NB4 (cell line): ENCODE measurements at regions not wholly inside any gene's neighbourhood (a gene's known extent, or its start where the extent isn't known, plus 50 kb on each side); places are given as distances from the start of the nearest gene placed in this dataset.

Experiments used
- DNase-seq: peaks from one replicate; pipeline ENCODE4 v3.0.0; 2010; ENCODE audit warnings: low read depth
- H3K4me3 ChIP-seq: one replicate; pipeline ENCODE4 v1.5.1; 2011; ENCODE audit warnings: mild to moderate bottlenecking, low read depth, low read length, moderate library complexity
- CTCF ChIP-seq: IDR thresholded peaks from one replicate; pipeline ENCODE4 v1.5.1; 2012; ENCODE audit warnings: low read depth, low read length
- MYC ChIP-seq: IDR thresholded peaks from 2 replicates; pipeline ENCODE4 v1.6.1; 2011; ENCODE audit warnings: low read depth, low read length
- POLR2A ChIP-seq: IDR thresholded peaks from 2 replicates; pipeline ENCODE4 v1.6.1; 2011; ENCODE audit warnings: mild to moderate bottlenecking; ENCODE audit not compliant: insufficient read length; ENCODE audit errors: extremely low read depth
- TF ChIP-seq, protein P1 (sequence below): IDR thresholded peaks from 2 replicates; pipeline ENCODE4 v1.6.1; 2011; ENCODE audit warnings: low read depth, low read length

- TF ChIP-seq MYC (no peak), CTCF (no peak), POLR2A (no peak)
- TF ChIP-seq, protein P1, sequence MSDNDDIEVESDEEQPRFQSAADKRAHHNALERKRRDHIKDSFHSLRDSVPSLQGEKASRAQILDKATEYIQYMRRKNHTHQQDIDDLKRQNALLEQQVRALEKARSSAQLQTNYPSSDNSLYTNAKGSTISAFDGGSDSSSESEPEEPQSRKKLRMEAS: no peak
- H3K4me3 ChIP-seq: no peak overlapping the region
- no peak for DNase-seq
These were observed 88.1 kb upstream of the SEC11C start for GRCh38 chr18:59051470-59052165.

DNA sequence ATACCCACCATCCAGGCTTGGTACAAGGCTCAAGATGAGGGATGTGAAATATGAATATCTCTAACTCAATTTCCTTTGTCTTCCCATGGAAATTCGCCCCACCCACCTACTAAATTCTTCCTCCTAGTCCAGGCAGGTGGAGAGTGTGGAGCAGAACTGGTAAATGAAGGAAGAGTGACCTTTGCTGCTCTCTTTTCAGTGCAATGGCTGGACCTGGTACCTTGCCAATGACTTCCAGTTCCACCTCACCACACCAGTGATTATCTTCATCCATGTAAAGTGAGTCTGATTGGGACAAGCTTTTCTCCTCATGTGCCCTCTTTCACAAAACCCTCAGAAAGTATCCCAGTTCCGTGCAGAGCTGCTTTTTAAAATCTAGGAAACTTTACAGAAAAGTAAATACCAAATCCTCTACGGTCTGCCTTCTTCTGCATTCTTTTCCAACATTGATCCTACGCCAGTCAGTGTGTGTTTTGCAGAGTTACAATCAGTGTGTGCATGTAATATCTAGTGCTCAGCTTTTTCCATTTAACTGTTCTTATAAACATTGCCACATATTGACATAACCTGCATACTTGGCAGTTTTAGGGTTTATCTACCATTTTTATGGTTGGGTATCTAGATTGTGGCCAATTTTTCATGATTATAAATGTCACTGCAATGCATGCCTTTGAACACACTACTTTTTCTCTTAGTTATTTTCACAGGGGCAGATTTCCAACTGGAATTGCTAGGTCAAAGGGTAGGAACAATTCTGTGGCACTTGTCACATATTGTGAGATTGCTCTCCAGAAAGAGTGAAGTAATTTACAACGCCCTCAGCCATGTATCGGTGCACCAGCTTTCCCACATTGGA, 86.5 kb upstream of the SEC11C start:
- no peak for DNase-seq
- no peak overlapping the region for H3K4me3 ChIP-seq
- TF ChIP-seq, protein P1: no peak
- TF ChIP-seq POLR2A (no peak), MYC (no peak), CTCF (no peak)

DNA sequence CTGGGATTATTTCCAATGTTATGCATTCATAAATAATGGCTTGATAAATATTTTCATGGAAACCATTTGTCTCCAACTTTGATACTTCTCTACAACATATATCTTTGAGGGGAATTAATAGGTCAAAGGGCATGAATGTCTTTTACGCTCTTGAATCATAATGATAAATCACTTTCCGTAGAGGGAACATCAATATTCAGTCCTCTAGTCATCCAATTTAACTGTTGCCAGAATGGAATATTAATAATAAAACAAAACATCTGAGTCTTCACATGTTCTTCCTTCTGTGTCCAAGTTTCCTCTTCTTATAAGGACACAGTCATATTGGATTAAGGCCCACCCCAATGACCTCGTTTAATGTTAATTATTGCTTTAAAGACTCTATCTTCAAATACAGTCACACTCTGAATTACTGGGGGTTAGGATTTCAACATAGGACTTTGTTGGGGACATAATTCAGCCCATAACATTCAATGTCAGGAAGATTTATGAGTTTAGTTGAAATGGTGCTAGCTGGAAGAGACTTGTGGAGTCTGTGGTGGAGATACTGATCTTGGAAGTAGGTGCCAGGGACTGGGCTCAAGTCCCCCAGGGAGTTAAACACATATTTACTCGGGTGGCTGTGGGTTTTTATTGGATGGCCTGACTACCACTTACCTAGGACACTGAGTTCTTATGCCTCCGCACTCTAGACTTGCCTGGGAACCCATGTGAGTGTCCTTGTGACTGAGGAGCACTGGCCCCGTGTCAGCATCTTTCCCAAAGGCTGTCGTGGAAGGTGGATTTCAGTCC, 85.0 kb upstream of the SEC11C start:
- no peak for TF ChIP-seq CTCF
- H3K4me3 ChIP-seq: no peak overlapping the region
- DNase-seq: no peak

DNA sequence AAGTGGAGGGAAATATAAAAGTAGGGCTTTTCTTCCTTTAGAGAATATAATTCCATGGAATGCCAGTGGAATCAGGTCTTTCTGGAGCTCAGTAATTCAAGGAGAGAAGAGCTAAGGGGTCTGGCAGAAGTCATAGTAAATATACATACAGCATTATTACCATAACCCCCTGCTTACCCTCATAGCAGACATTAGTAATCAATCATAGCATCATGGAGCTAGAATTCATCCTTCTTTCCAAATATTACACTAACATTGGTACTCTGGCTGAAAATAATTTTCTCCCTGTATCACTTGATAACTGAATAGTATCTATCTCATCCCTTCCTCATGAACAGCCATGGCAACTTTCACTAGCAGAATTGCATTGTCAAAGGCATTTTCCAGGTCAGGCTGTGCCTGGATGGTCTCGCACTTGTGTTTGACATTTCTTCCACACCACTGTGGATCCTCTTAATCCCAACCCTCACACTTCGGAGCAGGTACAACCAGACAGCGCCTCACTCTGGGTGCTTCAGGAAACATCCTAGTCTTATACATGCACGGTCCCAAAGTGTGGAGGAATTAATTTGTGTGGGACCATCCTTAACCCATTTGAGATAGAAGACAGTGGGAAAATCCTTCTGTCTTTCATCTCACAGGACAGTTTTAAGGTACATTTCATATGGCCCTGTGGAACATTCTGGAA, 84.2 kb upstream of the SEC11C start:
- DNase-seq: no peak
- TF ChIP-seq CTCF (no peak), MYC (no peak)
- H3K4me3 ChIP-seq: no peak overlapping the region

DNA sequence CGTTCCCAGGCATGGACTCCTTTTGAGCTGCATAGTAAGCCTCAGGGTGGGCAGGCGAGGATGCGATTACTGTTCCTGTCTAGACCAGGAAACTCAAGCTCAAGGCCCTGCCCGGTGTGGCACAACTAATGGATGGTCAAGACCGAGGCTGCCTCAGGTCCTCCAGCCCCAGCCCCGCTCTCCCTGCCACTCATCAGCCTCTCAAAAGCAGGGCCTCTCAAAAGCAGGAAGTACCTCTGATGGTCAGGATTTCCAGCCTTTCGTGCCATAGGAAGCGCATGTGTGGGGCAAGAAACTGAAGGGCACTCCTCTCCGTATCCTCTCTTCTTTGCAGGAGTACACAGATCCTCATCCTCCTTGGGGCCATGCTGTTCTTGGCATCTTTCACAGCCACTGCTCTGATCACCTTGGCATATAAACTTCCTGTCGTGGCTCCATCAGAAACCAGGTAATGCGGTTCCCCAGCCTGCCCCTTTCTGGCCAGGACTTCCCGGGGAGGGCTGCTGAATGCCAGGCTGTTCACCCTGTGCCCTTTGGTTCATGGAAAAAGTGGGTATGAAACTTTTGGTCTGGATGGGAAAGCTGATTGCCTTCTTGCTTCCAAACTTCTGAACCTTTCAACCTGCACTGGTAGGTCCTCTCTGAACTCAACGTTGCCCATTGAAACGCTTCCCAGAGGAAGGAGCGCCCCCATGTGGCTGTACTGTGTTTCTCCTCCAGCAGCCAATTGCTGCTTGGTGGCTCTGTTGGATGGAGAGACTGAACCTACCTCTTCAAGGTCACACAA, 82.8 kb upstream of the SEC11C start:
- TF ChIP-seq MYC: no peak
- TF ChIP-seq CTCF: peak; percentile 44
- TF ChIP-seq, protein P1: no peak
- peak; percentile 23 for DNase-seq
- no peak overlapping the region for H3K4me3 ChIP-seq
